GM21737 (cell line): ENCODE measurements at regions not wholly inside any gene's neighbourhood (a gene's known extent, or its start where the extent isn't known, plus 50 kb on each side); places are given as distances from the start of the nearest gene placed in this dataset.
"Not testable (repeated sequence)": the region's sequence is repeated elsewhere in the genome, so short reads cannot be mapped to it uniquely, and the experiment has no call there.

Source experiments
- ATAC-seq: cut with Tn5 transposase; IDR thresholded peaks from one replicate; pipeline ENCODE4 v1.9.1; 2021; ENCODE audit warnings: mild to moderate bottlenecking, moderate library complexity; ENCODE audit not compliant: unreplicated experiment

DNA sequence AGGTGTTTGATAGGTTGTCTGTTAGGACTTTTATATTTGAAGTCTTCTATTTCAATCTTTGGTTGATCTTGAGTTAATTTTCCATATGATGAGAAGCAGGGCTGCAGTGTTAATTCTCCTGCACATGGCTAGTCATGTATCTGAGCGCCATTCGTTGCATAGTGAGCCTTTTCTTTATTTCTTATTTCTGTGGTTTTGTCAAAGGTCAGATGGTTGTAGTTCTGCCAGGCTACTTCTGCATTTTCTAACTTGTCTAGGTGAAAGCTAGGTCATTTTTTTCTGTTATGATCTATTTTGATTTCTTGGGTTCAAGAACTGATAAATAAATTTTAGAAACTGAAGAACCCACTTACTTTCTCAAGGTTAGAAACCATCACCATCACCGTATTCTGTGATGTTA lies 56.7 kb downstream of the CCDC74A start:
- ATAC-seq = no peak

- ATAC-seq = peak; percentile 50
Measured at GRCh38 chr2:131584940-131585339, 57.3 kb downstream of the CCDC74A start.

DNA sequence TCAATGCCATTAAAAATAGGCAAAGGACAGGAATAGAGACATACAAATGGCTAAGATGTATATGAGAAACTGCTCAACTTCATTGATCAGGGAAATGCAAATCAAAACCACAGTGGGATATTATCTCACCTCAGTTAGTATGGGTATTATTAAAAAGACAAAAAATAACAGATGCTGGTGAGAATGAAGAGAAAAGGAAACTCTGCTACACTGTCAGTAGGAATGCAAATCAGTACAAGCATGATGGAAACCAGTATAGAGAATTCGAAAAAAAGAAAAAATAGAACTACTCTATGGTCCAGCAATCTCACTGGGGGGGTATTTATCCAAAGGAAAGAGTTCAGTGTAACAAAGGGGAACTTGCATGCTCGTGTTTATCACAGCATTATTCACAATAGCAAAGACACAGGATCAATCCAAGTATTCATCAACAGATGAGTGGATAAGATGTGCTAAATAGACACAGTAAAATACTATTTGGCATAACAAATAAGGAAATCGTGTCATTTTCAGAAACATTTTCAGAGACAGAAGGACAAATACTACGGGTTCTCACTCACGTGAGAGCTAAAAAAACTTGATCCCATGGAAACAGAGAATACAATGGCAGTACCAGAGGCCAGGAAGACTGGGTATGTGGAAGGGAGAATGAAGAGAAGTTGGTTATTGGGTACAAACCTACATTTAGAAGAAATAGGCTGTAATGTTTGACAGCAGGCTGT lies 60.6 kb downstream of the CCDC74A start:
- peak; percentile 67 for ATAC-seq

DNA sequence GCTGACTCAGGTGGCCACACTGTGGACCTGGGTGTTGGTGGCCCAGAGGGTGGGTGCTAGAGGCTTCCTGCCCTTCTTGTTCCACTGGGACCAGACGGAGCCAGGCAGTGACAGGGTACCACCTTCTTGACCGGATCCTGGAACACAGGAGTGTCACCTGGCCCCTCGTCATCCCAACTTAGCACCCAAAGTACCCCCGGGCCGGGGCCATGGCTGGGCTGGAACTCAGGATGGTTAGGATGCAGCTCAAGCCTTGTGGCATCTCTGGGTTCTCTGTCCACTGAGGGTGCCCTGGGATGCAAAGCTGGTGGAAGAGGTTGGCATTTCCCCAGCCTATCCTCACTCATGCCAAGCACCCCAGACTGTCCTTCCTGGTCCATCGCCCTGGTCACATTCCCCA lies 61.4 kb downstream of the CCDC74A start:
- not testable (repeated sequence) for ATAC-seq

DNA sequence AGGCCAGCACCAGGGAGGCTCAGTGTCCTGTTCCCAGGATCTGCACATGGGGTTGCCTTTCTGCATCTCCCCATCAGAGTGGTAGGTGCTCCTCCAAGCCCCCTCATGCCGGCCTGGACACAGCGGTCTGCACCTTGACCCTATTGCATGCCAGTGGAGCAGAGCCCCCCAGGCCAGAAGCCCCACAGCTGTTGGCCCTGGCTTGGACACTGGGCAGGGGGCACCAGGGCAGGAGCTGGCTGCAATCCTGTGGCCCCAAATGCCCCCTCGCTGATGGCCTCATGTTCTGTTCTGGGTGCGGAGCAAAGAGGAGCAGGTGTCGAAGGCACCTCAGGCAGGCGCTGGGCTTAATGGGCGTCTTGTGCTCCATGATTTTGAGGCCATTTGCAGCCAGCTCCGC lies 62.7 kb downstream of the CCDC74A start:
- ATAC-seq = no peak

GRCh38 chr2:131590896-131591295 lies 63.2 kb downstream of the CCDC74A start:
- ATAC-seq = no peak

DNA sequence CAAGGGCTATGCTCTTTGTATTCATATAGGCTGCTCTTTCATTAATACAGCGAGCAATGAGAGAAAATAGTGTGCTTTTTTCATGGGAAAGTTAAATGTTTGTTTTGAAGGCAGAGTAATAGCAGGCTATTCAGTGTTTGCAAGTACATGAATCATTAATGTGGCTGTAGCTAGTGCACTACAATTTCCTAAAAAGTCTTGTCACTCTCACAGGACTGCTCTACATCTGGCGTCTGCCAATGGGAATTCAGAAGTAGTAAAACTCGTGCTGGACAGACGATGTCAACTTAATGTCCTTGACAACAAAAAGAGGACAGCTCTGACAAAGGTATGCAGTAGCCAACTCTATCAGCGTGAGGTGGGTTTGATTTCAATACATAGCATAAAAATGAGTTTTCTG lies 68.9 kb downstream of the CCDC74A start:
- ATAC-seq = not testable (repeated sequence)

DNA sequence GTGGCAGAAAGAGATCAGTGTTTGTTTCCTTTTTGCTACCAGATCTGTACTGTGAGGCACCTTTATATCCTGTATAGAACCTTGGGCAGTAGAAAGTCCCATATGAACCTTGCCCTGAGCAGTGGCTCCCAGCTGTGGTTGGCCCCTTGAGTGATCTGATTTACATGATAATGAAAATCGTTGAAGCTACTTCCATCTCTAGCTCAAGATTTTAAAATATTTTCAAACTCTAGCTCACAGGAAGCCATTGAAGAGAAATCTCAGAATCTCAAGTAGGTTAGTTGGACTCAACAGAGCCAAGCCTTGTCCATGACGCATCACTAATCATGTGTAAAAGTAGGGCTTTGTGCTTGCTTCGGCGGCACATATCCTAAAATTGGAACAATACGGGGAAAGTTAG lies 74.8 kb downstream of the CCDC74A start:
- not testable (repeated sequence) for ATAC-seq

GRCh38 chr2:131604652-131605051 lies 77.0 kb downstream of the CCDC74A start:
- ATAC-seq = not testable (repeated sequence)

GRCh38 chr2:131606366-131606765 lies 78.7 kb downstream of the CCDC74A start:
- ATAC-seq = not testable (repeated sequence)

- not testable (repeated sequence) for ATAC-seq
Measured at GRCh38 chr2:131607056-131607455, 79.4 kb downstream of the CCDC74A start.

DNA sequence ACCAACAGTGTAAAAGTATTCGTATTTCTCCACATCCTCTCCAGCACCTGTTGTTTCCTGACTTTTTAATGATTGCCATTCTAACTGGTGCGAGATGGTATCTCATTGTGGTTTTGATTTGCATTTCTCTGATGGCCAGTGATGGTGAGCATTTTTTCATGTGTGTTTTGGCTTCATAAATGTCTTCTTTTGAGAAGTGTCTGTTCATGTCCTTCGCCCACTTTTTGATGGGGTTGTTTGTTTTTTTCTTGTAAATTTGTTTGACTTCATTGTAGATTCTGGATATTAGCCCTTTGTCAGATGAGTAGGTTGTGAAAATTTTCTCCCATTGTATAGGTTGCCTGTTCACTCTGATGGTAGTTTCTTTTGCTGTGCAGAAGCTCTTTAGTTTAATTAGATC lies 86.9 kb downstream of the CCDC74A start:
- not testable (repeated sequence) for ATAC-seq

DNA sequence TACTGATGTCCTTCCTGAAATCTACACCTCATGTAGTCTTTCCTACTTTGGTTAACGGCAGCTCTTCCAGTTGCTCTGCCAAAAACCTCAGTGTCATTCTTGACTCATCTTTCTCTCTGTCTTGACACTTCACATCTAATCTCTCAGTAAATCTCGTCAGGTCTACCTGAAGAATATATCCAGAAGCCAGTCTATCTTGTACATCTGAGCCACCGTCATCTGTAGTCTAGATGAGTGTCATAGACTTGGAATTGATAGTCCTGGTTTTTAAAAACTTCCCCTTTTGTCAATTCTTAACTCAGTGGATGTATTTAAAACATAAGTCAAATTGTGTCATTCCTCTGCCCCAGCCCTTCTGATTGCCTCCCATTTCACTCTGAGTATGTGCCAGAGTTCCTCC lies 90.6 kb downstream of the CCDC74A start:
- ATAC-seq = not testable (repeated sequence)

- ATAC-seq = not testable (repeated sequence)
Measured at GRCh38 chr2:131622874-131623273, 95.2 kb downstream of the CCDC74A start.

GRCh38 chr2:131626011-131626410 lies 98.3 kb downstream of the CCDC74A start:
- ATAC-seq = not testable (repeated sequence)

GRCh38 chr2:131626565-131626964 lies 98.9 kb downstream of the CCDC74A start:
- not testable (repeated sequence) for ATAC-seq

GRCh38 chr2:131627777-131628176 lies 100.1 kb downstream of the CCDC74A start:
- ATAC-seq = not testable (repeated sequence)

- not testable (repeated sequence) for ATAC-seq
Measured at GRCh38 chr2:131631648-131632047, 104.0 kb downstream of the CCDC74A start.

- ATAC-seq = not testable (repeated sequence)
Measured at GRCh38 chr2:131633405-131633804, 105.7 kb downstream of the CCDC74A start.

GRCh38 chr2:131633827-131634695 lies 106.4 kb downstream of the CCDC74A start:
- ATAC-seq = not testable (repeated sequence)

- ATAC-seq = no peak
Measured at GRCh38 chr2:131635611-131636010, 107.9 kb downstream of the CCDC74A start.
